Loucy (cell line): ENCODE measurements at regions not wholly inside any gene's neighbourhood (a gene's known extent, or its start where the extent isn't known, plus 50 kb on each side); places are given as distances from the start of the nearest gene placed in this dataset.

Experiments
- CTCF ChIP-seq: fragments of 200-600 bp; sonication (generic); conservative IDR thresholded peaks from 2 replicates; pipeline ENCODE4 v1.5.1; 2014; ENCODE audit warnings: mild to moderate bottlenecking, antibody characterized with exemption, low read length
- EZH2phosphoT487 ChIP-seq: fragments of 200-600 bp; IDR thresholded peaks from 2 replicates; pipeline ENCODE4 v1.6.1; 2018; ENCODE audit warnings: antibody characterized with exemption, mild to moderate bottlenecking, moderate library complexity, borderline replicate concordance

- TF ChIP-seq CTCF (no peak), EZH2phosphoT487 (no peak)
These were observed 101.2 kb upstream of the SCEL start for GRCh38 chr13:77434289-77434688.
